SU-DHL-6 (cell line): ENCODE measurements at regions not wholly inside any gene's neighbourhood (a gene's known extent, or its start where the extent isn't known, plus 50 kb on each side); places are given as distances from the start of the nearest gene placed in this dataset.

ENCODE experiments used
- CTCF ChIP-seq: fragments of 200-600 bp; sonication (generic); IDR thresholded peaks from one replicate; pipeline ENCODE4 v1.5.1; 2017; ENCODE audit warnings: antibody characterized with exemption, mild to moderate bottlenecking, low read length, moderate library complexity; ENCODE audit not compliant: insufficient read depth, poor library complexity, severe bottlenecking
- EZH2phosphoT487 ChIP-seq: fragments of 200-600 bp; sonication (generic), shearing (Covaris generic); conservative IDR thresholded peaks from 2 replicates; pipeline ENCODE4 v1.6.1; 2018; ENCODE audit warnings: mild to moderate bottlenecking, antibody characterized with exemption, low read length, moderate library complexity, mixed read lengths

DNA sequence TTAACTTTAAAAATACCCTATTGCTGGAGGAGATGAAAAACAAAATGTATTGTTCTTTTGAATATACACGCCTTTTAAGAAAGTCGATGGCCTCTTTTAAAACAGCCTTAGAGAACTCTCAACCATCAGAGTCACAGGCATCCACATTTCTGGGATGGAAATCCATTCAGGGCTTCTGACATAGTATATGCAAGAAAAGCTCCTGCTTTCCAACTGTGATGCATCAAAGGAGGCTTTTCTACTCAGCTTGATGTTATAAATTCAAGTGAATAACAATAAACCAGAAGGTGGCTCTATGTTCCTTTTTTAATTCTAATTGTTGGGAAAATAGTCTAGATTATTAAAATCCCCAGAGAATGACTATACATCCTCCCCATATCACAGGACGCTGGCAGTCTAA is 398.8 kb upstream of the CXADR start:
- TF ChIP-seq CTCF (no peak), EZH2phosphoT487 (no peak)
